Gastrocnemius medialis (tissue), 4 donors: ENCODE measurements at regions not wholly inside any gene's neighbourhood (a gene's known extent, or its start where the extent isn't known, plus 50 kb on each side); places are given as distances from the start of the nearest gene placed in this dataset.

ENCODE experiments used
- ATAC-seq, 2 donors: fragments of 150-250 bp; one replicate each; pipeline ENCODE4 v1.9.1; 2016
- DNase-seq, 2 donors: peaks; one replicate each; pipeline ENCODE4 v3.0.0-alpha.2; 2019
- H3K27ac ChIP-seq, 4 donors: fragments of 200-600 bp; sonication (generic); 1 replicate in 1 of 4; 2 replicates in 3 of 4; pipeline ENCODE4 v1.5.1; 2016 to 2018; ENCODE audit warnings: mild to moderate bottlenecking in 2 of 4, moderate library complexity in 1 of 4
- H3K27me3 ChIP-seq, 3 donors: fragments of 200-600 bp; sonication (generic) in 2 of 3; 1 replicate in 1 of 3; 2 replicates in 2 of 3; pipeline versions ENCODE4 v1.5.1 to v1.6.0; 2016 to 2019; ENCODE audit warnings: mild to moderate bottlenecking in 1 of 3, moderate library complexity in 1 of 3
- H3K36me3 ChIP-seq, 2 donors: fragments of 200-600 bp; sonication (generic) in 1 of 2; one replicate each; pipeline ENCODE4 v1.5.1; 2017 to 2018
- H3K4me1 ChIP-seq, 2 donors: fragments of 200-600 bp; sonication (generic) in 1 of 2; one replicate each; pipeline ENCODE4 v1.5.1; 2016 to 2017; ENCODE audit warnings: mild to moderate bottlenecking in 2 of 2
- H3K4me3 ChIP-seq, 4 donors: fragments of 200-600 bp; sonication (generic) in 3 of 4; 1 replicate in 1 of 4; 2 replicates in 3 of 4; pipeline ENCODE4 v1.5.1; 2016 to 2019; ENCODE audit warnings: mild to moderate bottlenecking in 2 of 4
- H3K9me3 ChIP-seq, 3 donors: fragments of 200-600 bp; sonication (generic) in 2 of 3; 1 replicate in 1 of 3; 2 replicates in 2 of 3; pipeline ENCODE4 v1.5.1; 2016 to 2019
- POLR2A ChIP-seq, 2 donors: fragments of 450-650 bp; IDR thresholded peaks; one replicate each; pipeline ENCODE4 v1.6.1; 2017; ENCODE audit warnings: antibody characterized with exemption in 2 of 2, mild to moderate bottlenecking in 2 of 2, moderate library complexity in 2 of 2
- in situ Hi-C, 4 donors: fragments of 200-750 bp; cut with MboI; loops; one replicate each; pipeline versions ENCODE4 v1.15.0 to v1.8.0; 2017; ENCODE audit warnings: low sequenced_read_pairs in 4 of 4
- intact Hi-C: fragments of 100-400 bp; cut with DNase I; formaldehyde crosslinking; loops from one replicate; pipeline ENCODE4 v1.15.1; 2023; ENCODE audit warnings: low total_unique reads
- TF ChIP-seq, protein P1 (sequence below), 5 experiments: fragments of 450-650 bp in 3 of 5; fragments of 200-600 bp in 2 of 5; sonication (generic) in 2 of 5; IDR thresholded peaks in 4 of 5; conservative IDR thresholded peaks in 1 of 5; 1 replicate in 4 of 5; 2 replicates in 1 of 5; pipeline ENCODE4 v1.5.1; 2016 to 2019; ENCODE audit warnings: antibody characterized with exemption in 5 of 5, mild to moderate bottlenecking in 3 of 5, moderate library complexity in 3 of 5

DNA sequence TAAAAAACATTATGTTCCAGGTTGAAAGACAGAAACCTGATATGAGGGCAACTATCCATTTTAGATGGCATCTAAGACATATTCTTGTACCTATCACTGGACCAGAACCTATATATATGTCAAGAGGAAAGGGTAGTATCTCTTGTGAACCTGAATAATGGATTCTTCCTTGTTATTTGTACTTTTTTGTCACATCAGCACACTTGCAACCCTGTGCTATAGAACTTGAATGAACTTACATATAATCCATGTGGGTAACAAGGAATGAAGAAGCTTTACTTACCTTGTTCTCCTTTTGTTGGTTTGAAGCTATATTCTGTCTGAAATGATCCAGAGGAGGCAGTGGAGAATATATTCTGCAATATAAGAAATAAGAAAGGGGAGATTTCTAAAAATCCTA is 483.7 kb upstream of the ATXN8OS start:
- intact Hi-C loops (no loop called here), in situ Hi-C loops (no loop called here)
- TF ChIP-seq, protein P1, sequence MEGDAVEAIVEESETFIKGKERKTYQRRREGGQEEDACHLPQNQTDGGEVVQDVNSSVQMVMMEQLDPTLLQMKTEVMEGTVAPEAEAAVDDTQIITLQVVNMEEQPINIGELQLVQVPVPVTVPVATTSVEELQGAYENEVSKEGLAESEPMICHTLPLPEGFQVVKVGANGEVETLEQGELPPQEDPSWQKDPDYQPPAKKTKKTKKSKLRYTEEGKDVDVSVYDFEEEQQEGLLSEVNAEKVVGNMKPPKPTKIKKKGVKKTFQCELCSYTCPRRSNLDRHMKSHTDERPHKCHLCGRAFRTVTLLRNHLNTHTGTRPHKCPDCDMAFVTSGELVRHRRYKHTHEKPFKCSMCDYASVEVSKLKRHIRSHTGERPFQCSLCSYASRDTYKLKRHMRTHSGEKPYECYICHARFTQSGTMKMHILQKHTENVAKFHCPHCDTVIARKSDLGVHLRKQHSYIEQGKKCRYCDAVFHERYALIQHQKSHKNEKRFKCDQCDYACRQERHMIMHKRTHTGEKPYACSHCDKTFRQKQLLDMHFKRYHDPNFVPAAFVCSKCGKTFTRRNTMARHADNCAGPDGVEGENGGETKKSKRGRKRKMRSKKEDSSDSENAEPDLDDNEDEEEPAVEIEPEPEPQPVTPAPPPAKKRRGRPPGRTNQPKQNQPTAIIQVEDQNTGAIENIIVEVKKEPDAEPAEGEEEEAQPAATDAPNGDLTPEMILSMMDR (IDR thresholded peaks at IDR 0.05 in 4 of 5, conservative IDR thresholded peaks at IDR 0.05 in 1 of 5), result no peak
- no peak for TF ChIP-seq POLR2A (IDR thresholded peaks at IDR 0.05)

DNA sequence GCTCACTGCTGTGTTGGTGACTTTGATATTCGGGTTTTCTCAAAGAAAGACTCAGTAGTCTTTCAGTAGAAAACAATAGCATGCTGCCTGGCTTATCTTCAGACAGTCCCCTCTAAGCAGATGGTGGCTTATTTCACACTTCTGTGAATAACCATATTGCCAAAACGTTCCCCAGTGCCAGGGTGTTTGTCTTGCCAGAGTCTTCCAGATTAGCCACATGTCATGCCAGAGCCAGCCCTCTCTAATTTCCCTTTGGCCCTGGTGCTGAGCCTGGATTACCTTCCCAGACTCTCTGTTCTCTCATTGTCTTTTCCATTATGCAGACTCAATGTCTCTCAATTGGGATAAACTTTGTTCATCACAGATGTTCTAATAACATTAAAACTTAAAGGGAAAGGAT is 488.0 kb upstream of the ATXN8OS start:
- no peak overlapping the region for H3K4me3 ChIP-seq
- no peaks in the 10 kb centered on the region for H3K9me3 ChIP-seq
- in situ Hi-C loops (no loop called here), intact Hi-C loops (no loop called here)
- H3K27ac ChIP-seq, result no peak overlapping the region
- no peak for DNase-seq
- ATAC-seq, result no peak
- TF ChIP-seq, protein P1 (IDR thresholded peaks at IDR 0.05 in 4 of 5, conservative IDR thresholded peaks at IDR 0.05 in 1 of 5), result no peak
- TF ChIP-seq POLR2A (IDR thresholded peaks at IDR 0.05), result no peak
- no peaks in the 10 kb centered on the region for H3K4me1 ChIP-seq
- no peaks in the 10 kb centered on the region for H3K27me3 ChIP-seq
- H3K36me3 ChIP-seq, result no peaks in the 10 kb centered on the region

More for the DNA sequence above, 483.7 kb upstream of the ATXN8OS start:
- Histone ChIP-seq H3K27me3 (no peaks in the 10 kb centered on the region), H3K36me3 (no peaks in the 10 kb centered on the region), H3K27ac (no peak overlapping the region), H3K4me3 (no peak overlapping the region), H3K9me3 (no peaks in the 10 kb centered on the region), H3K4me1 (no peaks in the 10 kb centered on the region)
- DNase-seq (no peak), ATAC-seq (no peak)

DNA sequence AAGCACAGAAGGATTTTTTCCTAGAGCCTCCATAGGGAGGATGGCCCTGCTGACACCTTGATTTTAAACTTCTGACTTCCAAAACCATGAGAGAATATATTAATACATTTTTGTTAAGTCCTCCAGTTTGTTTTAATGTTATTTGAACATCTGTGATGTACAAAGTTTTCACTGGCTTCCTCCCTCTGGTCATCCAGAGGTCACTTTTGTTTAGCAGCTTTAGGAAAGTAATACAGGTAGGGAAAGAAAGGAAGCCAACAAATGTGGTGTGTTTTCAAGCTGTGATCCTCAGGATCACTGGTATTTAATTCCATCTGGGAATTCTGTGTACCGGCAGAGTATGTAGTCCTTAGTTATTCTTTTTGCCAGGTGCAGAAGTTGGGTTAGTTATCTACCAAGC is 488.8 kb upstream of the ATXN8OS start:
- no peak for DNase-seq
- Histone ChIP-seq H3K27ac (no peak overlapping the region), H3K27me3 (no peaks in the 10 kb centered on the region), H3K9me3 (no peaks in the 10 kb centered on the region), H3K36me3 (no peaks in the 10 kb centered on the region), H3K4me1 (no peaks in the 10 kb centered on the region), H3K4me3 (no peak overlapping the region)
- no peak for TF ChIP-seq POLR2A (IDR thresholded peaks at IDR 0.05)
- TF ChIP-seq, protein P1 (IDR thresholded peaks at IDR 0.05 in 4 of 5, conservative IDR thresholded peaks at IDR 0.05 in 1 of 5), result no peak
- intact Hi-C loops, result no loop called here
- in situ Hi-C loops, result no loop called here
- no peak for ATAC-seq

DNA sequence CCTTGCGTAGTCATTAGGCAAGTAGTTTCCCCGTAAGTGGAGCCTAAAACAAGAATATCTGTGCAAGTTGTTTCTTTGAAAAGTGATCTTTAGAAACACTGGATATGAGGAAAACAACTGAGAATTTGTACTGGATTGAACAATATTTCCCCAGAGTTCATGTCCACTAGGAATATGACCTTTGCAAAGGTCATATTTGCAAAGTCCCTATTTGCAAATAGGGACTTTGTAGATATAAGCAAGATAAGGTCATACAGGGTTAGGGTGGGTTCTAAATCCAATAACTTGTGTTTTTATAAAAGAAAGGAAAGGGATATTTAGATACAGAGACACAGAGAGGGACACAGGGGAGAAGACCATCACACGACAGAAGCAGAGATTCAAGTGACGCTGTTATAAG is 489.2 kb upstream of the ATXN8OS start:
- no peak for ATAC-seq
- Histone ChIP-seq H3K27ac (no peak overlapping the region), H3K27me3 (no peaks in the 10 kb centered on the region), H3K9me3 (no peaks in the 10 kb centered on the region), H3K4me3 (no peak overlapping the region), H3K36me3 (no peaks in the 10 kb centered on the region), H3K4me1 (no peaks in the 10 kb centered on the region)
- no peak for TF ChIP-seq POLR2A (IDR thresholded peaks at IDR 0.05)
- TF ChIP-seq, protein P1 (IDR thresholded peaks at IDR 0.05 in 4 of 5, conservative IDR thresholded peaks at IDR 0.05 in 1 of 5), result no peak
- intact Hi-C loops (no loop called here), in situ Hi-C loops (no loop called here)
- no peak for DNase-seq

DNA sequence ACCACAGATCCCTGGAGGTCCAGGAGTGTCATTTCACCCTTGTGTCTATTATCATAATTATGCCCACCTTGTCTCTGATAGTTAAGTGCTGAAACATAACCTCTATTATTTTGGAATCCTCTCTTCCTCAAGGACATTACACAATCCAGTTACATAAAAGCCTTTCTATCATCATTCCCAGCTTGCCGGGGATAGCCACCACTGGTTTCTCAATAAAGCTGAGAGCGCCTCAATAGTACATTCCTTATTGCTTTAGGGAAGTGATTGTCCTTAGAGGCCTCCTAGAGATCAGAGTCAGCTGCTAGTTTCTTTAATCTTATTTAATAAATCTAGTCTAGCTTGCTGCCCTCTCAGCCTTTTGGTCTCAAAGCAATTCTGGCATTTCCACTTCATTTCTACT is 490.0 kb upstream of the ATXN8OS start:
- DNase-seq (no peak), ATAC-seq (no peak)
- intact Hi-C loops, result no loop called here
- H3K9me3 ChIP-seq, result no peaks in the 10 kb centered on the region
- in situ Hi-C loops, result no loop called here
- TF ChIP-seq, protein P1 (IDR thresholded peaks at IDR 0.05 in 4 of 5, conservative IDR thresholded peaks at IDR 0.05 in 1 of 5), result no peak
- TF ChIP-seq POLR2A (IDR thresholded peaks at IDR 0.05), result no peak
- H3K4me3 ChIP-seq, result no peak overlapping the region
- no peaks in the 10 kb centered on the region for H3K27me3 ChIP-seq
- H3K4me1 ChIP-seq, result no peaks in the 10 kb centered on the region
- H3K27ac ChIP-seq, result no peak overlapping the region
- H3K36me3 ChIP-seq, result no peaks in the 10 kb centered on the region
